NCI-H345 (cell line): ENCODE measurements at regions not wholly inside any gene's neighbourhood (a gene's known extent, or its start where the extent isn't known, plus 50 kb on each side); places are given as distances from the start of the nearest gene placed in this dataset.
"Not testable (repeated sequence)": the region's sequence is repeated elsewhere in the genome, so short reads cannot be mapped to it uniquely, and the experiment has no call there.

Experiments
- DNase-seq: peaks from one replicate; lab custom pipeline; 2025; lab: John Stamatoyannopoulos, UW

- no peak for DNase-seq
Measured at GRCh38 chr4:138892483-138893407, 122.8 kb upstream of the NOCT start.

GRCh38 chr4:138891631-138892031 is 124.0 kb upstream of the NOCT start:
- peak; percentile 68 for DNase-seq

DNA sequence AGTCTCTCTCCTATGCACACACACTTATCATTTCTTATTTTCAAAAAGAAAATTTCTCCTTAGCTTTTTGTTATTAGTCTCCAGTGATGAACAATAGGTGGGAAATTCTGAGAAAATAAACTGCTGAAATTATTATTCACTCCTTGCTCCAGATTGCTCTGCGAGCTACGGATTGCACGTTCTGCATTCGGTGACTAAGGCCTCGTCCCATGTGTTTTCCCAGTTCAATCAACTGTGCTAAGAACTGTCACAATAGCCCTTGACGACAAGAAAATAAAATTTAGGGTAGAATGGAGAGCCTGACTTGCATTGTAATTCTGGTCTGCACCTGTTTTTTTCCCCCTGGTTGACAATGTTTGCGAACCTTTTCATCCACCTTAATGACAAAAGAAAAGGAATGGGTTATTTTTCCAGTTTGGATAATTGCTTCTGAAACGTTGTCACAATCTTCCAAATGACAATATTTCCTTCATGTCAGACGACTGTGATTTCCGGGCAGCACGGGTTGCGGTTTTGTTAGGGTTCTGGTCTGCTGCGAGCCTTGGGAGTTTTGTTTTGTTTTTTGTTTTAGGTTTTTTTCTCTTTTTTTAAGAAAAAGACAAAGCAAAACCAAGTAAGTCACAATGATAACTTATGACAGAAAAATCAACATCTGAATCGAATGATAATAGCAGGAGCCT is 124.5 kb upstream of the NOCT start:
- DNase-seq: peak; percentile 77

DNA sequence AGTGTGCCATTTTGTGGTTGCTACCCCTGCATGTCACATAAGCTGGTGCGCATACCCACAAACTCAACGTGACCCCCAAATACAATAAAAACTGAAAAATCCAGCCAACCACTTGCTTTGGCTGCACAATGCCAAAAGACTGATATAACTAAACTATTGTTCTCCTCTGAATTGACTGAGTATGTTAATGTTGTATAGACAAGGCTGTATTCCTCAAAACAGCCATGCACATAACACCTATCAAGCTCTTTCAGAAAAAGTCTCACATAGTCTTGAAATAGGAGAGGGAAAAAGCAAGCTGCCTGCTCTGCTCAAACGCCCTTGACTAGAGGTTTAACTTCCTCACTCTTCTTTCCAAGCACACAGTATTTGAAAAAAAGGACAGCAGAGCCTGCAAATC is 126.4 kb upstream of the NOCT start:
- DNase-seq: no peak

DNA sequence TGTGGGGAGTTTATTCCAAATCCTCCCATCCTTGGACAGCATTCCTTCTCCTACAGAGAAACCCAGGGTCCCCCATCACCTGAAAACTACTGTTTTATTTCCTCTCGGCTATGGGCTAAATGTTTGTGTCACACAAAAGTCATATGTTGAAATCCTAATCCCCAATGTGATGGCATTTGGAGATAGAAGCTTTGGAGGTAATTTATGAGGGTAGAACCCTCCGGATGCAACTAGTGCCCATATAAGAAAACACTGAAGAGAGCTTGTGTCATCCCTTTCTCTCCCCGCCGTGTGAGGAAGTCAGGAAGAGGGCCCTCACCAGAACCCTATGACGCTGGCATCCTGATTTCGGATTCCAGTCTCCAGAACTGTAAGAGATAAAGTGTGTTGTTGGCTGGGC is 127.8 kb upstream of the NOCT start:
- no peak for DNase-seq

DNA sequence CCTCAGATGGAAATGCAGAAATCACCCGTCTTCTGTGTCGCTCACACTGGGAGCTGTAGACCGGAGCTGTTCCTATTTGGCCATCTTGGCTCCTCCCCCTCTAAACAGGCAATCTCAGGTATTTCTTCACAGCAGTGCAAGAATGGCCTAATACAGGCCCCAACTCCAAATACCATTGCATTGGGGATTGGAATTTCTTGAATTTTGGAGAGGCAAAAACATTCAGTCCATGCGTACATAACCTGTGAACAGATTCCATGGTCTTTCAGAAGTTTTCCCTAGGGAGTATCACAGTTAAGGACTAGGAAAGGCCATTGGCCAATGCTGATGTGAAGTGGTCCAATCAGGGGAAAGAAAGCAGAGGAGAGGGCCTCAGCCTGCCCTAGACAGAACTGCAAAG is 128.2 kb upstream of the NOCT start:
- no peak for DNase-seq

DNA sequence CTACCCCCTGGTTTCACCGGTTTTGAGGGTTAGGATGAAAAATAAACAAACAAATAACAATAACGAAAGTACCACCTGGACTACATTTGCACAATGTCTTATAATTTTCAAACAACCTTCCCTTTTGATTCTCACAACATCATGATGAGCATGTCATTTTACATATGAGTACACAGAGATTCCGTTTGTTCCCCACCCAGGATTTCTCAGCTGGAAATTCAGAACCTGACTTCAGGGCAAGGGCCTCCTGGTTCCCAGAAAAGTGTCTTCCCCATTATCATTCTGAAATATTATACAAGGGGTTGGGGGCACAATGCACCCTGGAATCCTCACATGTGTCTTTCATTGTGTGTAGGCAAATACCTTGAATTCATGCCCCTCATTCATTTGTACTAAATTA is 135.8 kb upstream of the NOCT start:
- DNase-seq: no peak

- no peak for DNase-seq
Measured at GRCh38 chr4:138875891-138876608, 139.5 kb upstream of the NOCT start.

GRCh38 chr4:138871555-138871875 is 144.1 kb upstream of the NOCT start:
- DNase-seq: no peak

- DNase-seq: peak; percentile 78
Measured at GRCh38 chr4:138870737-138871554, 144.6 kb upstream of the NOCT start.

GRCh38 chr4:138869631-138870030 is 145.9 kb upstream of the NOCT start:
- no peak for DNase-seq

DNA sequence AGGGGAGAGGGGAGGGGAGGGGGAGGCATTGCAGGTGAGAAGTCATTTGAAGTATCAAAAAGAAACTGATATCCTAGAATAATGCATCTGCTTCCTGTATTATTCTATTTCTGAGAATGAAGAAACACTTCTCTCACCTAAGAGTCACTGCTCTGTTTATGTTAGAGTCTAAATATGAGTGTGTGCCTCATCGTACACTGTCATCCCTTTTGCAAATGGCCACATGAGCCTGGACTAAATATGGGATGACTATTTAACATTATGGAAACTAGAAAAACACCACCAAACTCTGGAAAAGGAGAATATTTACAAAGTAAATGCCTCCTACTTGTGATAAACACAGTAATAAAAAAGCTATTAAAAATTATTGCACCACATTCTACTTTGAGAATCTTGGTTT is 146.4 kb upstream of the NOCT start:
- no peak for DNase-seq

- DNase-seq: no peak
Measured at GRCh38 chr4:138868562-138868961, 147.0 kb upstream of the NOCT start.

GRCh38 chr4:138867404-138867803 is 148.2 kb upstream of the NOCT start:
- no peak for DNase-seq

- DNase-seq: no peak
Measured at GRCh38 chr4:138866314-138866713, 149.3 kb upstream of the NOCT start.

- no peak for DNase-seq
Measured at GRCh38 chr4:138865765-138866164, 149.8 kb upstream of the NOCT start.

- no peak for DNase-seq
Measured at GRCh38 chr4:138864961-138865720, 150.4 kb upstream of the NOCT start.

- no peak for DNase-seq
Measured at GRCh38 chr4:138863160-138863559, 152.4 kb upstream of the NOCT start.

DNA sequence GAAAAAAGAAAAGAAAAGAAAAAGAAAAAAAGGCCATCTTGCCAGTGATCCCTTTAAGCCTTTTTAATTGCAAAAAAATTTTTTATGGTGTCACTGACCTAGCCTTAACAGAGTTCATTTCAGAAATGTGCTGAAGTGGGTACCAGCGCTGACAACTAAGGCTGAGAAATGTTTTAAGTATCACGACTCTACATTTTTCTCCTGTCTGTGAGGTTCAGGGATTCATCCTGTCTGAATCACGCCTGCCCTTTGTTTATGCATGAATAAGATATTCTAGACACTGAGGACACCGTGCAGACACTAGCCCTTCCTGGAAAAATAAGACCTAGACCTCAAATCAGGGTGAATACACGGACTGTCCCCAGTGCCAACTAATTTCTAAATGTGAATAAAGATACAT is 154.4 kb upstream of the NOCT start:
- no peak for DNase-seq

DNA sequence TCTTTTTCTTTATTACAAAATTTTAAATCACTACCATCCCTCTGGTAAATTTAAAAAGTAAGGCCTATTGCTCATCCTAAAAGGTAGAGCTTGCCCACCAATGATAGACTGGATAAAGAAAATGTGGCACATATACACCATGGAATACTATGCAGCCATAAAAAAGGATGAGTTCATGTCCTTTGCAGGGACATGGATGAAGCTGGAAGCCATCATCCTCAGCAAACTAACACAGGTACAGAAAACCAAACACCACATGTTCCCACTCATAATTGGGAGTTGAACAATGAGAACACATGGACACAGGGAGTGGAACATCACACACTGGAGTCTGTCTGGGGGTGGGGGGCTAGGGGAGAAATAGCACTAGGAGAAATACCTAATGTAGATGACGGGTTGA is 155.2 kb upstream of the NOCT start:
- DNase-seq: not testable (repeated sequence)

DNA sequence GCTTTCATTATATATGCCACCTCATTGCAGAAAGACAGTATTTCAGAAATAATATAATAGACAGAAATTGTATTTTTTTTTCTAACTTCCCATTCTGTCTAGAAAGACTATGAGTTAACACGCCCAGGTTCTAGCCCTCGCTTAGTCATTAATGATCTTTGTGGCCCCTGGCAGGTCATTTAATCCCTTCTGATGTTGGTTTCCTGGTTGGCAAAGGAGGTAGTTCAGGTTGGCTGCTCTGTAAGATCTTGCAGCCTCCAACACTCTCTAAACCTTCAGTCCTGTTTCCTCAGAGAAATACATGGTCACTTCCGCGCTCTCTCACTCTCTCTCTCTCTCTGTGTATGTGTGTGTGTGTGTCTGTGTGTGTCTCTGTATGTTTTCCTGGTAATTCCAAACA is 156.3 kb upstream of the NOCT start:
- no peak for DNase-seq
